ENCODE measurements at regions not wholly inside any gene's neighbourhood (a gene's known extent, or its start where the extent isn't known, plus 50 kb on each side); places are given as distances from the start of the nearest gene placed in this dataset.

DNA sequence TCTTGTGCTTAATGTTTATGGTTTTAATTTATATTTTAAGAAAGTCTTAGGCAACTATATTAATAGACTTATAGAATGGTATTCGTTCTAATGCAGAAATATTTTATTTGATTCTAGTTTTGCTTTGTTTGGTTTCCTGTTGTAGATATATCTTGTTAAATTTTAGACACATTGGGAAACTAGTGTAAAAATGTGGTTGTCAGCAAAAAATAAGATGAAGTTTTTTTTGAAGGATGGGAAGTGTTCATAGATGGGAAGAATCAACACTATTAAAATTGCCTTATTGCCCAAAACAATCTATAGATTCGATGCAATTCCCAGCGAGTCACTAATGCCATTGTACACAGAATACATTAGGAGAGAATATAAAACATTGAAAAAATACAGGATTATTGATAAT, 278.9 kb downstream of the ZWINT start:
- TF ChIP-seq, protein P1, sequence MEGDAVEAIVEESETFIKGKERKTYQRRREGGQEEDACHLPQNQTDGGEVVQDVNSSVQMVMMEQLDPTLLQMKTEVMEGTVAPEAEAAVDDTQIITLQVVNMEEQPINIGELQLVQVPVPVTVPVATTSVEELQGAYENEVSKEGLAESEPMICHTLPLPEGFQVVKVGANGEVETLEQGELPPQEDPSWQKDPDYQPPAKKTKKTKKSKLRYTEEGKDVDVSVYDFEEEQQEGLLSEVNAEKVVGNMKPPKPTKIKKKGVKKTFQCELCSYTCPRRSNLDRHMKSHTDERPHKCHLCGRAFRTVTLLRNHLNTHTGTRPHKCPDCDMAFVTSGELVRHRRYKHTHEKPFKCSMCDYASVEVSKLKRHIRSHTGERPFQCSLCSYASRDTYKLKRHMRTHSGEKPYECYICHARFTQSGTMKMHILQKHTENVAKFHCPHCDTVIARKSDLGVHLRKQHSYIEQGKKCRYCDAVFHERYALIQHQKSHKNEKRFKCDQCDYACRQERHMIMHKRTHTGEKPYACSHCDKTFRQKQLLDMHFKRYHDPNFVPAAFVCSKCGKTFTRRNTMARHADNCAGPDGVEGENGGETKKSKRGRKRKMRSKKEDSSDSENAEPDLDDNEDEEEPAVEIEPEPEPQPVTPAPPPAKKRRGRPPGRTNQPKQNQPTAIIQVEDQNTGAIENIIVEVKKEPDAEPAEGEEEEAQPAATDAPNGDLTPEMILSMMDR (IDR thresholded peaks at IDR 0.05 in 2 of 3, conservative IDR thresholded peaks at IDR 0.05 in 1 of 3; ENCODE audit: control insufficient read depth in 2 of 3, extremely low read depth in 1 of 3, insufficient read depth in 1 of 3, low read depth in 3 of 3, low read length in 3 of 3) = no peak
- TF ChIP-seq ZNF207 (IDR thresholded peaks at IDR 0.05; ENCODE audit: borderline replicate concordance) (no peak), FOXM1 (IDR thresholded peaks at IDR 0.05; ENCODE audit: low read depth, low read length) (no peak), POLR2A (IDR thresholded peaks at IDR 0.05; ENCODE audit: low read depth, low read length) (no peak), NFIC (IDR thresholded peaks at IDR 0.05; ENCODE audit: low read depth, low read length) (no peak), EP300 (IDR thresholded peaks at IDR 0.05; ENCODE audit: borderline replicate concordance in 1 of 2, control insufficient read depth in 1 of 2, low read depth in 2 of 2, low read length in 2 of 2) (no peak), SREBF1 (IDR thresholded peaks at IDR 0.05; ENCODE audit: low read length) (no peak), EZH2 (IDR thresholded peaks at IDR 0.05; ENCODE audit: borderline replicate concordance, control insufficient read depth, low read depth, low read length) (no peak)
